Smooth muscle cell (in vitro differentiated cells): ENCODE measurements at regions not wholly inside any gene's neighbourhood (a gene's known extent, or its start where the extent isn't known, plus 50 kb on each side); places are given as distances from the start of the nearest gene placed in this dataset.
"Not testable (repeated sequence)": the region's sequence is repeated elsewhere in the genome, so short reads cannot be mapped to it uniquely, and the experiment has no call there.

Experiments
- DNase-seq: peaks from one replicate; lab custom pipeline; 2025; ENCODE audit not compliant: unreplicated experiment; lab: John Stamatoyannopoulos, UW
- H2AFZ ChIP-seq: fragments of 200-600 bp; sonication (generic); 2 replicates; pipeline ENCODE4 v1.6.0; 2016; ENCODE audit warnings: antibody characterized with exemption, low read depth, mild to moderate bottlenecking
- H3F3A ChIP-seq: fragments of 200-600 bp; sonication (generic); 2 replicates; pipeline ENCODE4 v1.6.0; 2017; ENCODE audit warnings: antibody characterized with exemption, low read depth
- H3K27ac ChIP-seq: fragments of 200-600 bp; sonication (generic); 2 replicates; pipeline ENCODE4 v1.5.1; 2016; ENCODE audit warnings: low read depth, mild to moderate bottlenecking
- H3K27me3 ChIP-seq: fragments of 200-600 bp; sonication (generic); 2 replicates; pipeline ENCODE4 v1.6.1; 2016; ENCODE audit warnings: low read depth, mild to moderate bottlenecking
- H3K36me3 ChIP-seq: fragments of 200-600 bp; sonication (generic); 2 replicates; pipeline ENCODE4 v1.5.1; 2016; ENCODE audit warnings: low read depth
- H3K4me1 ChIP-seq: fragments of 200-600 bp; sonication (generic); 2 replicates; pipeline ENCODE4 v1.5.1; 2016; ENCODE audit warnings: low read depth
- H3K4me2 ChIP-seq: fragments of 200-600 bp; sonication (generic); 2 replicates; pipeline ENCODE4 v1.6.0; 2016; ENCODE audit warnings: mild to moderate bottlenecking
- H3K4me3 ChIP-seq: fragments of 200-600 bp; sonication (generic); 2 replicates; pipeline ENCODE4 v1.5.1; 2016; ENCODE audit warnings: mild to moderate bottlenecking
- H3K79me2 ChIP-seq: fragments of 200-600 bp; sonication (generic); 2 replicates; pipeline ENCODE4 v1.6.0; 2016; ENCODE audit warnings: low read depth, mild to moderate bottlenecking
- H3K9ac ChIP-seq: fragments of 200-600 bp; sonication (generic); 2 replicates; pipeline ENCODE4 v1.6.0; 2016; ENCODE audit warnings: low read depth
- H3K9me3 ChIP-seq: fragments of 200-600 bp; sonication (generic); replicated peaks from 2 replicates; pipeline ENCODE4 v1.5.1; 2016; ENCODE audit warnings: low read depth
- H4K20me1 ChIP-seq: fragments of 200-600 bp; sonication (generic); 2 replicates; pipeline ENCODE4 v1.6.0; 2016; ENCODE audit warnings: low read depth
- WGBS: methylation state at CpG from one replicate; pipeline ENCODE4 v1.1.7; 2016; ENCODE audit warnings: low lambda C conversion rate; 5-methylcytosine and 5-hydroxymethylcytosine counted together
- TF ChIP-seq, protein P1 (sequence below): fragments of 200-600 bp; sonication (generic); IDR thresholded peaks from 2 replicates; pipeline ENCODE4 v1.5.1; 2017; ENCODE audit warnings: borderline replicate concordance, mild to moderate bottlenecking, antibody characterized with exemption; ENCODE audit not compliant: insufficient read depth, poor library complexity, severe bottlenecking

DNA sequence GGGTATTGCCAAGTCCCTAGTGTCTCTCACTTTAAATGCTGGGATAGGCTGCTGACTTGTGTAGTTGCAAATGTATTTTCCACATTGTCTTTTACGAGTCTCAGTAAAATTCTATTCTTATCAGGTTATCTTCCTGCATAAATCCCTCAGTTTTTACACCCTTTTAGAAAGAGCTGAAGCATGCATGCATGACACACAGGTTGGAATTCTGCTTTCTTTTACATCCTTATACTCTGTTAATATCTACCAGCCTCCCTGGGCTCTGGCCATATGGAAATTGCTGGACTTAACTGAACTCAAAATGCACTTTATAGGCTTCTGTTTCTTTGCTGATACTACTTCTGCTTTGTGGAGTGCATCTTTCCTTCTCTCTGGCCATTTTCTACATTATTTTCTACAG is 477.4 kb downstream of the FRK start:
- no peaks in the 10 kb centered on the region for H3K4me1 ChIP-seq
- TF ChIP-seq, protein P1, sequence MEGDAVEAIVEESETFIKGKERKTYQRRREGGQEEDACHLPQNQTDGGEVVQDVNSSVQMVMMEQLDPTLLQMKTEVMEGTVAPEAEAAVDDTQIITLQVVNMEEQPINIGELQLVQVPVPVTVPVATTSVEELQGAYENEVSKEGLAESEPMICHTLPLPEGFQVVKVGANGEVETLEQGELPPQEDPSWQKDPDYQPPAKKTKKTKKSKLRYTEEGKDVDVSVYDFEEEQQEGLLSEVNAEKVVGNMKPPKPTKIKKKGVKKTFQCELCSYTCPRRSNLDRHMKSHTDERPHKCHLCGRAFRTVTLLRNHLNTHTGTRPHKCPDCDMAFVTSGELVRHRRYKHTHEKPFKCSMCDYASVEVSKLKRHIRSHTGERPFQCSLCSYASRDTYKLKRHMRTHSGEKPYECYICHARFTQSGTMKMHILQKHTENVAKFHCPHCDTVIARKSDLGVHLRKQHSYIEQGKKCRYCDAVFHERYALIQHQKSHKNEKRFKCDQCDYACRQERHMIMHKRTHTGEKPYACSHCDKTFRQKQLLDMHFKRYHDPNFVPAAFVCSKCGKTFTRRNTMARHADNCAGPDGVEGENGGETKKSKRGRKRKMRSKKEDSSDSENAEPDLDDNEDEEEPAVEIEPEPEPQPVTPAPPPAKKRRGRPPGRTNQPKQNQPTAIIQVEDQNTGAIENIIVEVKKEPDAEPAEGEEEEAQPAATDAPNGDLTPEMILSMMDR, result no peak
- 13% methylated on average over 1 of the region's 1 CpG for WGBS
- H4K20me1 ChIP-seq, result no peaks in the 10 kb centered on the region
- no peak overlapping the region for H3K4me2 ChIP-seq
- H3K36me3 ChIP-seq, result no peaks in the 10 kb centered on the region
- no peak overlapping the region for H3K27ac ChIP-seq
- H3K79me2 ChIP-seq, result no peaks in the 10 kb centered on the region
- H3K9ac ChIP-seq, result no peak overlapping the region
- no peaks in the 10 kb centered on the region for H3K9me3 ChIP-seq
- H3K27me3 ChIP-seq, result no peaks in the 10 kb centered on the region
- no peaks in the 10 kb centered on the region for H3F3A ChIP-seq
- H3K4me3 ChIP-seq, result no peak overlapping the region
- H2AFZ ChIP-seq, result no peak overlapping the region
- no peak for DNase-seq

DNA sequence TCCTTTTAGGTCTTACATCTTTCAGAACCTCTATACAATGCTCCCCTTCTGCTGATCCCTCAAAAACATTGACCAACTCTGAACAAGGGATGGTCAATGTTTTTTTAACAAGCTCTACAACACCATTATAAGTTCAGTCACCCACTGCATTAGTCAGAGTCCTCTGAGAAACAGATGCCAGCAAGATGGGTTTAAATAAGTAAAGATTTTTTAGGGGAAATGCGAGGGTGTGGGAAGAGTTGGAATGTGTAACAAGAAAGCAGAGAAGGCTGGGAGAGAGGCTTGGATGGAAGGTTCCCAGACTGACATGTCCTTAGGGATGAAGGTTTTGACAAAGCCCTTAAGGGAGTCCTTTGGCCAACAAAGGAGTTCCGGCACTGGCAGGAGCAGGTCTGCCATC is 478.3 kb downstream of the FRK start:
- Histone ChIP-seq H3K79me2 (no peaks in the 10 kb centered on the region), H3K36me3 (no peaks in the 10 kb centered on the region), H3K27me3 (no peaks in the 10 kb centered on the region), H2AFZ (no peak overlapping the region), H3K9me3 (no peaks in the 10 kb centered on the region), H3K4me1 (no peaks in the 10 kb centered on the region), H4K20me1 (no peaks in the 10 kb centered on the region), H3K9ac (no peak overlapping the region), H3K4me3 (no peak overlapping the region), H3K27ac (no peak overlapping the region), H3F3A (no peaks in the 10 kb centered on the region), H3K4me2 (no peak overlapping the region)
- TF ChIP-seq, protein P1, result no peak
- WGBS, result 74% methylated on average over 2 of the region's 2 CpGs
- no peak for DNase-seq

DNA sequence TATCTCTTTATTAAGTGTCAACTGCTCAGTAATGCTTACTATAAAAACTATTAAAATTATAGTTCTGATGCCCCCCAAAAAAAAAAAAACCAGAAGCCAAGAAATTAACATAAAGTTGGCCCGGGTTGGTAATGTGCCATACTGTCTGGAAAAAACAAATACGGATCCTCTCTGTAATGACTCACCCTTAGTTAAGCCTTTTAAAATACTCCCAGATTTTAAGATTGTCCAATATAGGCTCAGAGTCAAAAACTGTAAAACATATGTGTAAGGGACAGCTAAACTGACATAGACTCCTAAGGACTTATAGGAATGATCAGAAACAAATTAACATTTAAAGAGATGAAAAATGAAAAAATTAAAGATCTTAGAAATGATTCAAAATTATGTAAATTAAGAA is 481.1 kb downstream of the FRK start:
- 17% methylated on average over 2 of the region's 2 CpGs for WGBS
- not testable (repeated sequence) for DNase-seq

DNA sequence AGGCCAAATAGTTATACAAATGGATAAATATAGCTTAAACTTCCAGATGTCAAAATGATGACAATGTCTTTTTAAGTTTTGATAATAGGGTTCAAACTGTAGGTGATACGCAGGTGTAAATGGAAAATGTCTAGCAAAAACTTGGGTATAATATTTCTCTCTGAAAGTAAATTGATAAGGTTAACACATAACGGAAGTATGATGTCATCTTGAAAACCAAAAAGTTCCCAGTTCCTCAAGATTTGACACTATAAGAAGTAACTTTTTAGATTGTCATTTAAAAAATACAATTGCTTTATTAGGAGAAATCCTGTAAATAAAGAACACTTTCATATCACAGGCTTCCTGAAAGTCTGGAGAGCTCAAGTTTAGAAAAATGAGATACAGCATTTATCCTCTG is 483.4 kb downstream of the FRK start:
- no peaks in the 10 kb centered on the region for H3K9me3 ChIP-seq
- no peaks in the 10 kb centered on the region for H3K36me3 ChIP-seq
- H3K4me3 ChIP-seq, result no peak overlapping the region
- 95% methylated on average over 2 of the region's 2 CpGs for WGBS
- no peaks in the 10 kb centered on the region for H4K20me1 ChIP-seq
- no peak overlapping the region for H2AFZ ChIP-seq
- TF ChIP-seq, protein P1, result no peak
- H3K4me2 ChIP-seq, result no peak overlapping the region
- H3K4me1 ChIP-seq, result no peaks in the 10 kb centered on the region
- H3K9ac ChIP-seq, result no peak overlapping the region
- H3K27ac ChIP-seq, result no peak overlapping the region
- H3K79me2 ChIP-seq, result no peaks in the 10 kb centered on the region
- H3F3A ChIP-seq, result no peaks in the 10 kb centered on the region
- H3K27me3 ChIP-seq, result no peaks in the 10 kb centered on the region
- no peak for DNase-seq

More for the DNA sequence above, 481.1 kb downstream of the FRK start:
- H3K4me1 ChIP-seq, H3K4me3 ChIP-seq, H4K20me1 ChIP-seq, H3K9ac ChIP-seq, H2AFZ ChIP-seq, H3F3A ChIP-seq, H3K27me3 ChIP-seq, H3K36me3 ChIP-seq, H3K9me3 ChIP-seq, H3K4me2 ChIP-seq, H3K79me2 ChIP-seq, H3K27ac ChIP-seq: not testable (repeated sequence)
